K562 (cell line): ENCODE measurements at regions not wholly inside any gene's neighbourhood (a gene's known extent, or its start where the extent isn't known, plus 50 kb on each side); places are given as distances from the start of the nearest gene placed in this dataset.
"Not testable (repeated sequence)": the region's sequence is repeated elsewhere in the genome, so short reads cannot be mapped to it uniquely, and the experiment has no call there.

Experiments used
- BRD9 ChIP-seq: fragments of 450-650 bp; IDR thresholded peaks from 2 replicates; pipeline ENCODE4 v1.6.1; 2018; ENCODE audit warnings: low read depth; ENCODE audit not compliant: partially characterized antibody
- CTBP1 ChIP-seq: fragments of 450-650 bp; IDR thresholded peaks from 2 replicates; pipeline ENCODE4 v1.6.1; 2016; ENCODE audit warnings: borderline replicate concordance
- ETV5 ChIP-seq: sonication (generic); formaldehyde crosslinking; IDR thresholded peaks from 2 replicates; pipeline ENCODE4 v1.4.0; 2020; ENCODE audit warnings: low read depth, mild to moderate bottlenecking, missing genetic modification reagents
- FOXM1 ChIP-seq, 2 experiments: fragments of 450-650 bp in 1 of 2; sonication (generic) in 1 of 2; formaldehyde crosslinking in 1 of 2; IDR thresholded peaks; 2 replicates each; pipeline versions ENCODE4 v1.6.1 to v1.9.0; 2017 to 2022; ENCODE audit warnings: low read depth in 2 of 2, mild to moderate bottlenecking in 2 of 2, missing genetic modification reagents in 1 of 2, moderate library complexity in 1 of 2
- POLR2AphosphoS5 ChIP-seq: IDR thresholded peaks from 2 replicates; pipeline ENCODE4 v1.6.1; 2011; ENCODE audit warnings: mild to moderate bottlenecking, low read depth, low read length, moderate library complexity; ENCODE audit not compliant: control insufficient read depth, insufficient read depth
- ZNF274 ChIP-seq: IDR thresholded peaks from 2 replicates; pipeline ENCODE4 v1.6.1; 2011; ENCODE audit warnings: low read depth, mild to moderate bottlenecking, low read length, moderate library complexity, borderline replicate concordance
- TF ChIP-seq, protein P1 (sequence below), 3 experiments: IDR thresholded peaks in 2 of 3; conservative IDR thresholded peaks in 1 of 3; 2 replicates each; pipeline ENCODE4 v1.5.1; 2011 to 2012; ENCODE audit warnings: low read length in 3 of 3, mild to moderate bottlenecking in 3 of 3, control low read depth in 2 of 3, improper control_type of control experiment in 1 of 3, inconsistent platforms in 1 of 3, low read depth in 1 of 3, mixed read lengths in 1 of 3, moderate library complexity in 1 of 3; ENCODE audit not compliant: insufficient read depth in 2 of 3

DNA sequence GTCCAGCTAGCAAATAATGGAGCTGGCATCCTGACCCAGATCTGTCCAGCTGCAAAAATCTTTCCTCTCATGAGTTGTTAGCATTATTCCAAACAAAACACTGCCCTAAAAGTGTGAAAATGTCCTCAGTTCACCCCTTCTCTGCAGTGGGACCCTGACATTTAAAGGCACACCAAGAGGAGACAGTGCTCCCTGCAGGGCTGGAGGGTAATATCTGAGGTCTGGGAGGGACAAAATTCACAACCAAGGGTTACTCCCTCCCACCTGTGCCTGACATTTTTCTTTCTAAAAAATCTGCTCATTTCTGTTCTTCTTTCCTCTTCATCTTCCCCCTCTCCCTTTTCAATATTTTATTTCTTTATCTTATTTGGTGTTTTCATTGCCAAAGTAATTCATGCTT, 258.6 kb downstream of the NPIPA8 start:
- TF ChIP-seq, protein P1, sequence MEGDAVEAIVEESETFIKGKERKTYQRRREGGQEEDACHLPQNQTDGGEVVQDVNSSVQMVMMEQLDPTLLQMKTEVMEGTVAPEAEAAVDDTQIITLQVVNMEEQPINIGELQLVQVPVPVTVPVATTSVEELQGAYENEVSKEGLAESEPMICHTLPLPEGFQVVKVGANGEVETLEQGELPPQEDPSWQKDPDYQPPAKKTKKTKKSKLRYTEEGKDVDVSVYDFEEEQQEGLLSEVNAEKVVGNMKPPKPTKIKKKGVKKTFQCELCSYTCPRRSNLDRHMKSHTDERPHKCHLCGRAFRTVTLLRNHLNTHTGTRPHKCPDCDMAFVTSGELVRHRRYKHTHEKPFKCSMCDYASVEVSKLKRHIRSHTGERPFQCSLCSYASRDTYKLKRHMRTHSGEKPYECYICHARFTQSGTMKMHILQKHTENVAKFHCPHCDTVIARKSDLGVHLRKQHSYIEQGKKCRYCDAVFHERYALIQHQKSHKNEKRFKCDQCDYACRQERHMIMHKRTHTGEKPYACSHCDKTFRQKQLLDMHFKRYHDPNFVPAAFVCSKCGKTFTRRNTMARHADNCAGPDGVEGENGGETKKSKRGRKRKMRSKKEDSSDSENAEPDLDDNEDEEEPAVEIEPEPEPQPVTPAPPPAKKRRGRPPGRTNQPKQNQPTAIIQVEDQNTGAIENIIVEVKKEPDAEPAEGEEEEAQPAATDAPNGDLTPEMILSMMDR (IDR thresholded peaks at IDR 0.05 in 2 of 3, conservative IDR thresholded peaks at IDR 0.05 in 1 of 3; ENCODE audit: insufficient read depth in 2 of 3, low read depth in 1 of 3, low read length in 3 of 3) = not testable (repeated sequence)
- TF ChIP-seq POLR2AphosphoS5; BRD9; ZNF274; CTBP1; ETV5 (CRISPR knock-in tag); FOXM1 (IDR thresholded peaks at IDR 0.05; ENCODE audit: low read depth); FOXM1 (CRISPR knock-in tag; IDR thresholded peaks at IDR 0.05; ENCODE audit: low read depth): not testable (repeated sequence)
